ENCODE measurements at regions not wholly inside any gene's neighbourhood (a gene's known extent, or its start where the extent isn't known, plus 50 kb on each side); places are given as distances from the start of the nearest gene placed in this dataset.

DNA sequence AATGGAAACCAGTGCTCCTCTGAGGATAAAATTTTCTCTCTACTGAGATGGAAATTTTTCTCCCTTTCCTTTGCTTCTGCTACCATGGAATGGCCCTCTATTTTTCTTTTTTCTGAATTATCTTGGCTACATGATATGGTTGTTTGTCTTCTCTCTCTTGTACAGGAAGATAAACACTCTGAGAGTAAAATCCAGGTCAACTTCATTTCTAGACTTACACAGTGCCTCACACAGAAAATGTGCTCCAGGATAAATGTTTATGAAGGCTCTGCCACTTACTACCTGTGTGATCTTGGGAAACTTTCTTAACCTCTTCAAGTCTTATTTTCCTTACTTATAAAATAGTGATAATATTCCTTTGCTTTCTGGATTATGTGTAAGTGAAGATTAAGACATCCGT is 153.9 kb downstream of the PRELID2 start (continued):
- TF ChIP-seq SMAD3 (CRISPR knock-in tag; IDR thresholded peaks at IDR 0.05) (no peak), ZBTB10 (CRISPR knock-in tag; IDR thresholded peaks at IDR 0.05; ENCODE audit: borderline replicate concordance) (no peak), ZNF124 (CRISPR knock-in tag; IDR thresholded peaks at IDR 0.05) (0 out of 2 replicates have a peak, but pooled peaks have one; percentile 2), ZNF709 (CRISPR knock-in tag; IDR thresholded peaks at IDR 0.05) (no peak), ZNF260 (CRISPR knock-in tag; IDR thresholded peaks at IDR 0.05; ENCODE audit: borderline replicate concordance, low read depth) (no peak), ZNF275 (CRISPR knock-in tag; IDR thresholded peaks at IDR 0.05; ENCODE audit: borderline replicate concordance) (no peak), REPIN1 (CRISPR knock-in tag; IDR thresholded peaks at IDR 0.05; ENCODE audit: borderline replicate concordance, low read depth) (no peak), YEATS4 (CRISPR knock-in tag; IDR thresholded peaks at IDR 0.05; ENCODE audit: borderline replicate concordance) (no peak), FOSL1 (CRISPR knock-in tag; IDR thresholded peaks at IDR 0.05; ENCODE audit: borderline replicate concordance) (no peak), PCBP1 (IDR thresholded peaks at IDR 0.05; ENCODE audit: borderline replicate concordance, low read depth, low read length) (no peak), ZNF777 (CRISPR knock-in tag; IDR thresholded peaks at IDR 0.05) (no peak), PAWR (CRISPR knock-in tag; IDR thresholded peaks at IDR 0.05; ENCODE audit: borderline replicate concordance) (no peak), TFDP2 (CRISPR knock-in tag; IDR thresholded peaks at IDR 0.05) (no peak)
- TF ChIP-seq, protein P1, sequence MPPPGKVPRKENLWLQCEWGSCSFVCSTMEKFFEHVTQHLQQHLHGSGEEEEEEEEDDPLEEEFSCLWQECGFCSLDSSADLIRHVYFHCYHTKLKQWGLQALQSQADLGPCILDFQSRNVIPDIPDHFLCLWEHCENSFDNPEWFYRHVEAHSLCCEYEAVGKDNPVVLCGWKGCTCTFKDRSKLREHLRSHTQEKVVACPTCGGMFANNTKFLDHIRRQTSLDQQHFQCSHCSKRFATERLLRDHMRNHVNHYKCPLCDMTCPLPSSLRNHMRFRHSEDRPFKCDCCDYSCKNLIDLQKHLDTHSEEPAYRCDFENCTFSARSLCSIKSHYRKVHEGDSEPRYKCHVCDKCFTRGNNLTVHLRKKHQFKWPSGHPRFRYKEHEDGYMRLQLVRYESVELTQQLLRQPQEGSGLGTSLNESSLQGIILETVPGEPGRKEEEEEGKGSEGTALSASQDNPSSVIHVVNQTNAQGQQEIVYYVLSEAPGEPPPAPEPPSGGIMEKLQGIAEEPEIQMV (CRISPR knock-in tag; IDR thresholded peaks at IDR 0.05; ENCODE audit: low read depth), result no peak
- TF ChIP-seq, protein P2, sequence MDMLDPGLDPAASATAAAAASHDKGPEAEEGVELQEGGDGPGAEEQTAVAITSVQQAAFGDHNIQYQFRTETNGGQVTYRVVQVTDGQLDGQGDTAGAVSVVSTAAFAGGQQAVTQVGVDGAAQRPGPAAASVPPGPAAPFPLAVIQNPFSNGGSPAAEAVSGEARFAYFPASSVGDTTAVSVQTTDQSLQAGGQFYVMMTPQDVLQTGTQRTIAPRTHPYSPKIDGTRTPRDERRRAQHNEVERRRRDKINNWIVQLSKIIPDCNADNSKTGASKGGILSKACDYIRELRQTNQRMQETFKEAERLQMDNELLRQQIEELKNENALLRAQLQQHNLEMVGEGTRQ (IDR thresholded peaks at IDR 0.05; ENCODE audit: low read depth, low read length), result no peak
- TF ChIP-seq, protein P2 (CRISPR knock-in tag; IDR thresholded peaks at IDR 0.05; ENCODE audit: borderline replicate concordance), result no peak
- TF ChIP-seq, protein P3, sequence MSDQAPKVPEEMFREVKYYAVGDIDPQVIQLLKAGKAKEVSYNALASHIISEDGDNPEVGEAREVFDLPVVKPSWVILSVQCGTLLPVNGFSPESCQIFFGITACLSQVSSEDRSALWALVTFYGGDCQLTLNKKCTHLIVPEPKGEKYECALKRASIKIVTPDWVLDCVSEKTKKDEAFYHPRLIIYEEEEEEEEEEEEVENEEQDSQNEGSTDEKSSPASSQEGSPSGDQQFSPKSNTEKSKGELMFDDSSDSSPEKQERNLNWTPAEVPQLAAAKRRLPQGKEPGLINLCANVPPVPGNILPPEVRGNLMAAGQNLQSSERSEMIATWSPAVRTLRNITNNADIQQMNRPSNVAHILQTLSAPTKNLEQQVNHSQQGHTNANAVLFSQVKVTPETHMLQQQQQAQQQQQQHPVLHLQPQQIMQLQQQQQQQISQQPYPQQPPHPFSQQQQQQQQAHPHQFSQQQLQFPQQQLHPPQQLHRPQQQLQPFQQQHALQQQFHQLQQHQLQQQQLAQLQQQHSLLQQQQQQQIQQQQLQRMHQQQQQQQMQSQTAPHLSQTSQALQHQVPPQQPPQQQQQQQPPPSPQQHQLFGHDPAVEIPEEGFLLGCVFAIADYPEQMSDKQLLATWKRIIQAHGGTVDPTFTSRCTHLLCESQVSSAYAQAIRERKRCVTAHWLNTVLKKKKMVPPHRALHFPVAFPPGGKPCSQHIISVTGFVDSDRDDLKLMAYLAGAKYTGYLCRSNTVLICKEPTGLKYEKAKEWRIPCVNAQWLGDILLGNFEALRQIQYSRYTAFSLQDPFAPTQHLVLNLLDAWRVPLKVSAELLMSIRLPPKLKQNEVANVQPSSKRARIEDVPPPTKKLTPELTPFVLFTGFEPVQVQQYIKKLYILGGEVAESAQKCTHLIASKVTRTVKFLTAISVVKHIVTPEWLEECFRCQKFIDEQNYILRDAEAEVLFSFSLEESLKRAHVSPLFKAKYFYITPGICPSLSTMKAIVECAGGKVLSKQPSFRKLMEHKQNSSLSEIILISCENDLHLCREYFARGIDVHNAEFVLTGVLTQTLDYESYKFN (CRISPR knock-in tag; conservative IDR thresholded peaks at IDR 0.05), result 0 out of 2 replicates have a peak, but pooled peaks have one; percentile 37

All from HepG2 (cell line).